LNCaP clone FGC (cell line): ENCODE measurements at regions not wholly inside any gene's neighbourhood (a gene's known extent, or its start where the extent isn't known, plus 50 kb on each side); places are given as distances from the start of the nearest gene placed in this dataset.
A peak's percentile ranks its signal among the peaks of the same experiment; 100 is the strongest.
"Not testable (repeated sequence)": the region's sequence is repeated elsewhere in the genome, so short reads cannot be mapped to it uniquely, and the experiment has no call there.

ENCODE experiments used
- DNase-seq: peaks from one replicate; pipeline ENCODE4 v3.0.0-alpha.2; 2011; ENCODE audit warnings: low read depth
- H3K4me3 ChIP-seq: 2 replicates; pipeline ENCODE4 v1.5.1; 2011; ENCODE audit warnings: mild to moderate bottlenecking, low read depth, low read length, control low read depth
- TF ChIP-seq, protein P1 (sequence below): IDR thresholded peaks from 2 replicates; pipeline ENCODE4 v1.5.1; 2012; ENCODE audit warnings: mild to moderate bottlenecking; ENCODE audit not compliant: control insufficient read depth, insufficient read depth; ENCODE audit errors: extremely low read depth

DNA sequence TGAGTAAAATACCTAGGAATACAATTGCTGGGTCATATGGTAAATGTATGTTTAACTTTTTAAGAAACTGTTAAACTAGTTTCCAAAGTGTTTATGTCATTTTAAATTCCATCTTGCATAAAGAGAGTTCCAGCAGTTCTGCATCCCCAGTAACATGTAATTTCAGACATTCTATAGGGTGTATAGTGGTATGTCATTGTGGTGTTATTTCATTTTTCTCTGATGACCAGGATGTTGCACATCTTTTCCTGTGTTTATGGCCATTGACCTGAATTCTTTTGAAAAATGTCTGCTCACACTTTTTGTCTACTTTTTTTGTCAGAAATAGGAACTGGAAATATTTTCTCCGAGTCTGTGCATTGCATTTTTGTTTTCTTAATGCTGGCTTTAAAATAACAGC is 128.9 kb downstream of the TMEM200A start:
- TF ChIP-seq, protein P1, sequence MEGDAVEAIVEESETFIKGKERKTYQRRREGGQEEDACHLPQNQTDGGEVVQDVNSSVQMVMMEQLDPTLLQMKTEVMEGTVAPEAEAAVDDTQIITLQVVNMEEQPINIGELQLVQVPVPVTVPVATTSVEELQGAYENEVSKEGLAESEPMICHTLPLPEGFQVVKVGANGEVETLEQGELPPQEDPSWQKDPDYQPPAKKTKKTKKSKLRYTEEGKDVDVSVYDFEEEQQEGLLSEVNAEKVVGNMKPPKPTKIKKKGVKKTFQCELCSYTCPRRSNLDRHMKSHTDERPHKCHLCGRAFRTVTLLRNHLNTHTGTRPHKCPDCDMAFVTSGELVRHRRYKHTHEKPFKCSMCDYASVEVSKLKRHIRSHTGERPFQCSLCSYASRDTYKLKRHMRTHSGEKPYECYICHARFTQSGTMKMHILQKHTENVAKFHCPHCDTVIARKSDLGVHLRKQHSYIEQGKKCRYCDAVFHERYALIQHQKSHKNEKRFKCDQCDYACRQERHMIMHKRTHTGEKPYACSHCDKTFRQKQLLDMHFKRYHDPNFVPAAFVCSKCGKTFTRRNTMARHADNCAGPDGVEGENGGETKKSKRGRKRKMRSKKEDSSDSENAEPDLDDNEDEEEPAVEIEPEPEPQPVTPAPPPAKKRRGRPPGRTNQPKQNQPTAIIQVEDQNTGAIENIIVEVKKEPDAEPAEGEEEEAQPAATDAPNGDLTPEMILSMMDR = no peak
- no peak for DNase-seq
- no peak overlapping the region for H3K4me3 ChIP-seq

DNA sequence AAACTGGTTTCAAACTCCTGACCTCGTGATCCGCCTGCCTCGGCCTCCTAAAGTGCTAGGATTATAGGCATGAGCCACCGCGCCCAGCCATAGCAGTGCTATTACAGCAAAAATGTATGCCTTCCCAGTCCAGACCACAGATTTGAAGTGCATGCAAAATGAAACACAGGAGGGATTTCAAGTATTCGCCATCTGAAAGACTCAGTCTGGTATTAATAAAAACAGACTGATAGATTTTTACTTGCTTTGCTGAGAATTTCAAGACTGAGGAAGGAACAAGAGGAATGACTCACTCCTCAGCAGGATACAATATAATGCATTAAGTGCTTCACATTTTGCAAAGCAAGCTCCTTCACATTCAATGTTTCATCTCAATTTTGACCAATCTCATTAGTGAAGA is 134.9 kb downstream of the TMEM200A start:
- no peak for DNase-seq
- no peak overlapping the region for H3K4me3 ChIP-seq
- TF ChIP-seq, protein P1 = no peak

DNA sequence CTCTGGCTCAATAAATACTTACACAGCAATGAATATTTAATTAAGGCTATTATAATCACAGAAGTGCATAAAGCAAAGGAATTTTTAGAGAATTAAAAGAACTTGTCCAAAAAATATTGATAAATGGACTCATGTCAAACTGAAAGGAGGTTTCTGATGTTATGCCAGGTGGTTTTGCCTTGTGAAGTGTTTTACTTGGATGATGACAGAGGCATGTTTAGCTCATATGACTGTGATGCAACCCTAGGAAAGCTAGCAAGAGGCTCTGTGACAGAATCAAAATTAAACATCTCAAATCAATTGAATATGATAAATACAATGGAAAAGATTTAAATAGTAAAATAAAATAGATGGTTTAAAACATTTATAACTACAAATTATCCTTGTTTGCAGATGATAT is 137.3 kb downstream of the TMEM200A start:
- no peak for DNase-seq
- TF ChIP-seq, protein P1 = no peak
- H3K4me3 ChIP-seq = no peak overlapping the region

DNA sequence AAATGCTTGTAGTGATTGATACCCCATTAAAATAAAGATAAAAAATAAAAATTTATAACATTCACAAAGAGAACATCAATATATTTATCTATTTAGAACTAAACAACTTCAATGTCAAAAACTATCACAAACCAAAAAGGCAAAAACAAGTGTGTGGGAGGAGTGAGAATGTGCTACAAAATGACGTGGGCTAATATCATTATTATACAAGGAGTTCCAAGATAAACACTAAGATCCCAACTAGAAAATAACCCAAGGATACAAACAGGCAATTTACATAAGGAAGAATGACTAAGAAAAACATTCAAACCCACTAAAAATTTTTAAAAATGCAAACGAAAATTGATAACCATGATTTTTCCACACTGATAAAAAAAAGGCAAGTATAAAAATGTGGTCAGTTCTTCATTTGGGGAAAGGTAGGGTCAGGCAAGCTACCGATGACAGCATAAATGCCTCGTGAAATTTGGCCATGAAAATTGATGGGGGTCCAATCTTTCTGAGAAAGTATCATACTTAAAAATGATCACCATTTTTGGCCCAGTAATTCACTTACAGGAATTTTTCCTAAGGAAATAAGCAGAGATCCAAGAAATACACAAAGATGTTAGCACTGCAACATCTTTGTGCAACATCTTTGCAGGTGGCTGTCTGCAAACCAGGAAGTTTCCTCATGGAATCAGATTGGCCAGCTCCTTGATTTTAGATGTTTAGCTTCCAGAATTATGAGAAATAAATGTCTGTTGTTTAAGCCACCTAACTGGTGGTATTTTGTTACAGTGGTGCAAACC is 140.2 kb downstream of the TMEM200A start:
- no peak overlapping the region for H3K4me3 ChIP-seq
- DNase-seq = no peak
- TF ChIP-seq, protein P1 = no peak

DNA sequence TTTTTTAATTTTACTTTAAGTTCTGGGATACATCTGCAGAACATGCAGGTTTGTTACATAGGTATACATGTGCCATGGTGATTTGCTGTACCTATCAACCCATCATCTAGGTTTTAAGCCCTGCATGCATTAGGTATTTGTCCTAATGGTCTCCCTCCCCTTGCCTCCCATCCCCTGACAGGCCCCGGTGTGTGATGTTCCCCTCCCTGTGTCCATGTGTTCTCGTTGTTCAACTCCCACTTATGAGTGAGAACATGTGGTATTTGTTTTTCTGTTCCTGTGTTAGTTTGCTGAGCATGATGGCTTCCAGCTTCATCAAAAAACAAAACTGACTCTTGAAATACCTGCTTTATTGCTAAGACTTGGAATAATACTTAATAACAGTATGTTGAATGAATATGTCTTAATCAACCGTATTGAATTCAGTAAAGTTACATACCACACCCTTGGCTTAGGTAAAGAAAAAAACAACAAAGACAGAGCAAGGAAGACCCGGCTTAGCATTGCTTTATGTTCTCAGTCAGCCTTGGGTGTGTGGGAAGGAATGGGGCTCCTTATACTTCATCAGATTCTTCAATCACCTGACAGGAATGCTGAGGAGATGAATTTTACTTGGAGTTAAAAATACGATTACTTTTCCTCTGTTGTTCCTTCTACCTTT is 141.3 kb downstream of the TMEM200A start:
- H3K4me3 ChIP-seq, DNase-seq: not testable (repeated sequence)

DNA sequence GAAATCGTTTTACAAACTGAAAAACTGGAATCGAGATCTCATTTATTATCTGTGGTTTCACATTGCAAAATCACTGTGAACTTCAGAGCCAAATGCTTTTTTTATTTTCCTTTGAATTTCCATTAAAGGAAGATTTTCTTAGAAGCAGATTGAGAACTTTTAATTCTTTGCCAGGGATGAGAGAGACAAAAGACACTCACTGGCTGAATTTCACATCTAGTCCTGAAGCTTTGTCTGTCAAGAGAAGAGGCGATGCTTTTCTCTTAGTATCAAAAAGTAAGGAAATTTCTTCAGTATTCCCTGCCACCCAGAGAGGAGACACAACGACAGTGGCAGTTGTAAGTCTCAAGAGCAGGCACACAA is 141.8 kb downstream of the TMEM200A start:
- no peak overlapping the region for H3K4me3 ChIP-seq
- TF ChIP-seq, protein P1 = no peak
- no peak for DNase-seq

DNA sequence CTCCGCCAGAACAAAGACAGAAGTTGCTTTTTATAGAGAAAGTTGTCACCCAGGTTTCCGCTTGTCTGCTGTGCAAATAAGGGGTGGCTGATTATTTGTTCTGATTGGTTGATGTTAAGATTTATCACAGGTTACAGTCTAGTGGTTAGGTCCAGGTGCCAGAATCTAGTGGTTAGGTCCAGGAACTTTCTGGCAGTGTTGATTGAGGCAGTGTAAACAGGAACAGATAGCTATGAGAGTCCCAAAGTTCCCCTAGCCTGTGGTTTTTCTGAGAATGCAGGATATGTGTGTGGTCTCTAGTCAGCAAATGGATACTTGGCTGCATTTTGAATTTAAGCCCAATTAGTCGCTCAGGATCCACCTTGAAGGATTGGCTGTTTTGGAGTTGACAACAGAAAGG is 148.0 kb downstream of the TMEM200A start:
- peak; percentile 48 for DNase-seq

More for the DNA sequence above, 148.0 kb downstream of the TMEM200A start:
- TF ChIP-seq, protein P1 = no peak
- no peak overlapping the region for H3K4me3 ChIP-seq
